ENCODE measurements at regions not wholly inside any gene's neighbourhood (a gene's known extent, or its start where the extent isn't known, plus 50 kb on each side); places are given as distances from the start of the nearest gene placed in this dataset.
A peak's percentile ranks its signal among the peaks of the same experiment; 100 is the strongest.
"Not testable (repeated sequence)": the region's sequence is repeated elsewhere in the genome, so short reads cannot be mapped to it uniquely, and the experiment has no call there.

DNA sequence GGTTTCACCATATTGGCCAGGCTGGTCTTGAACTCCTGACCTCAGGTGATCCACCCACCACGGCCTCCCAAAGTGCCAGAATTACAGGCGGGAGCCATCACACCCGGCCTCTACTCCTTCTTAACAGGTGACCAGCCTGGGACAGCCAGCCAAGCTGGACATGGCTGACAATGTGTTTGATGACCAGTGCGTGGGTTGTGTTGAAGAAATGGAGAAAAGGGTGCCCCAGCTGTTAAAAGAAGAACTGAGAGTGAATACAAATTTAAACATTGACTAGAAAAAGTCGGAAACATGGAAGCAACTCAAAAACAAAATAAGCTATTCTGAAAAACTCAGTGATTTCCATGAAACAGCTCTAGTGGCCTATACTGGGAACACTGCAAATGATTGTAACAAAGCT, 86.5 kb upstream of the CLPB start:
- H3K9me3 Mint-ChIP-seq (ENCODE audit: low read depth), result no peaks in the 10 kb centered on the region
- no peak overlapping the region for H3K4me3 Mint-ChIP-seq (ENCODE audit: unreplicated experiment)
- no peaks in the 10 kb centered on the region for H3K36me3 Mint-ChIP-seq (ENCODE audit: low read depth)
- TF ChIP-seq, protein P1, sequence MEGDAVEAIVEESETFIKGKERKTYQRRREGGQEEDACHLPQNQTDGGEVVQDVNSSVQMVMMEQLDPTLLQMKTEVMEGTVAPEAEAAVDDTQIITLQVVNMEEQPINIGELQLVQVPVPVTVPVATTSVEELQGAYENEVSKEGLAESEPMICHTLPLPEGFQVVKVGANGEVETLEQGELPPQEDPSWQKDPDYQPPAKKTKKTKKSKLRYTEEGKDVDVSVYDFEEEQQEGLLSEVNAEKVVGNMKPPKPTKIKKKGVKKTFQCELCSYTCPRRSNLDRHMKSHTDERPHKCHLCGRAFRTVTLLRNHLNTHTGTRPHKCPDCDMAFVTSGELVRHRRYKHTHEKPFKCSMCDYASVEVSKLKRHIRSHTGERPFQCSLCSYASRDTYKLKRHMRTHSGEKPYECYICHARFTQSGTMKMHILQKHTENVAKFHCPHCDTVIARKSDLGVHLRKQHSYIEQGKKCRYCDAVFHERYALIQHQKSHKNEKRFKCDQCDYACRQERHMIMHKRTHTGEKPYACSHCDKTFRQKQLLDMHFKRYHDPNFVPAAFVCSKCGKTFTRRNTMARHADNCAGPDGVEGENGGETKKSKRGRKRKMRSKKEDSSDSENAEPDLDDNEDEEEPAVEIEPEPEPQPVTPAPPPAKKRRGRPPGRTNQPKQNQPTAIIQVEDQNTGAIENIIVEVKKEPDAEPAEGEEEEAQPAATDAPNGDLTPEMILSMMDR (IDR thresholded peaks at IDR 0.05), result no peak
- peaks cover 35% of the 10 kb centered on the region for H3K27me3 Mint-ChIP-seq (ENCODE audit: low read depth)
- no peaks in the 10 kb centered on the region for H3K4me1 Mint-ChIP-seq (ENCODE audit: low read depth)
- no peak overlapping the region for H3K27ac Mint-ChIP-seq (ENCODE audit: unreplicated experiment)
- no peak for DNase-seq (ENCODE audit: low spot score)

DNA sequence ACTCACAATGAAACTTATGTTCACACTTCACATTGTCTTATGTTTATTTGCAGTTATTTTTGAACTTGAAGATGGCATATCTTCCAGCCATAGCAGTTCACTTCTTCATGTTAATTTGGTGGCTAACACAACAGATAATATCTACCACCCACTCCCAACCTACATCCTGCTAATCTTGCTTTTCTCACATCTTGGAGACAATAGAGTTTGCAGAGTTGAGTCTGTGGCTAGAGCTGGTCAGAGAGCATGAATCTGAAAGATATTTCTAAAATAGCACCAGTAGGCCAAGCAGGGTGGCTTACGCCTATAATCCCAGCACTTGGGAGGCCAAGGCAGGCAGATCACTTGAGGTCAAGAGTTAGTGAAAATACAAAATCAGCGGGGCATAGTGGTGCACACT, 85.6 kb upstream of the CLPB start:
- DNase-seq (ENCODE audit: low spot score); H3K27ac Mint-ChIP-seq (ENCODE audit: unreplicated experiment); H3K9me3 Mint-ChIP-seq (ENCODE audit: low read depth); H3K4me1 Mint-ChIP-seq (ENCODE audit: low read depth); H3K36me3 Mint-ChIP-seq (ENCODE audit: low read depth); H3K4me3 Mint-ChIP-seq (ENCODE audit: unreplicated experiment): not testable (repeated sequence)
- H3K27me3 Mint-ChIP-seq (ENCODE audit: low read depth), result peaks cover 39% of the 10 kb centered on the region

DNA sequence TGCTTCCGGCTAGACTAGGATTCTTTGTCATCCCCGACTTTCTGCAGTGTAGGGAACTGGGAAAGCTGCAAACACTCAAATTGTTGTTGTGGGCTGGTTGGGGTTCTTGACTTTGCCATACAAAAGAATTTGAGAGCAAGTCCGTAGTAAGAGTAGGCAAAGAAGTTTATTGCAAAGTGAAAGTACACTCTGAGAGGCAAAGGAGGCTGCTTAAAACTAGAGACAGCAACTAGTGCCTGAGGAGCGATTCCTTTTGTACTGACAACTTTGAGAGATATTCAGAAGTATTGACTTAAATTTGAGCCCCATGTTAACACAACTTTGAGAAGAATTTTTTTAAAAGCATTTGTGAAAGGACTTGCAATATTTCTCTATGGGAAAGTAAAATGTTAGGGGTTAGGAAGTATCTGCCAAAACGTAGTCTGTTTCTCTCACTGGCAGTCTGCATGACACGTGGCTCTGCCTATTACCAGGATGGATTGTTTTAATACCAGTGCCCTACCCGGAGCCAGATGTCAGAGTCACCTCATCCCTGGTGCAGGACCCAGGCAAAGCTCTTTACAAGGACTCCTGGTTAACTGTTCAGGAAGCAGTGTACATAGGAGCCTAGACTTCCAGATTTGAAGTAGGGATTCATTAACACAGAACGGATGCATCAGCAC, 85.0 kb upstream of the CLPB start:
- no peak for DNase-seq (ENCODE audit: low spot score)
- H3K4me3 Mint-ChIP-seq (ENCODE audit: unreplicated experiment), result peak overlapping the region; percentile 13
- TF ChIP-seq, protein P1 (IDR thresholded peaks at IDR 0.05), result no peak

DNA sequence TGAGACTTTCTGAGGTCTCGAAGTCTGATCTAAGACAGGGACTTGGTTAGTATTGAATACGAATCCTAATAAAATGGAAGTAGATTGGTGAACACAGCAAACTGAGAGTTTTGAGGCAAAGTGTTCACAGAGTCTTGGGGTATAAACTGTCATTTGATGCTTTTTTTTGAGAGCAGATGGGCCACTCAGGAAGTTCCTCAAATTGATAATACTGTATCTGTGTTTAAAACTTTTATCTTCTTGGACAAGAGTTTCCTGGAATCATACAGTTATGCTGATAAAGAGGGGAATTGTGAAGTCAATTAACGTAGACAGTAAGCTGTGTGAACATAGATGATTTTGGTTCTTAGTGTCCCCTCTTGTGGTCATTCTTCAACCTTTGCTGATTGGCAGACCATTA, 80.0 kb upstream of the CLPB start:
- Mint-ChIP-seq H3K9me3 (ENCODE audit: low read depth) (peaks cover 40% of the 10 kb centered on the region), H3K4me3 (ENCODE audit: unreplicated experiment) (no peak overlapping the region), H3K4me1 (ENCODE audit: low read depth) (no peaks in the 10 kb centered on the region), H3K27me3 (ENCODE audit: low read depth) (peaks cover 29% of the 10 kb centered on the region), H3K27ac (ENCODE audit: unreplicated experiment) (no peak overlapping the region), H3K36me3 (ENCODE audit: low read depth) (peaks cover 9% of the 10 kb centered on the region)
- DNase-seq (ENCODE audit: low spot score), result no peak
- TF ChIP-seq, protein P1 (IDR thresholded peaks at IDR 0.05), result no peak

More for the DNA sequence above, 85.0 kb upstream of the CLPB start:
- Mint-ChIP-seq H3K9me3 (ENCODE audit: low read depth) (peaks cover 12% of the 10 kb centered on the region), H3K27me3 (ENCODE audit: low read depth) (peaks cover 40% of the 10 kb centered on the region), H3K27ac (ENCODE audit: unreplicated experiment) (no peak overlapping the region), H3K4me1 (ENCODE audit: low read depth) (no peaks in the 10 kb centered on the region), H3K36me3 (ENCODE audit: low read depth) (peaks cover 3% of the 10 kb centered on the region)

DNA sequence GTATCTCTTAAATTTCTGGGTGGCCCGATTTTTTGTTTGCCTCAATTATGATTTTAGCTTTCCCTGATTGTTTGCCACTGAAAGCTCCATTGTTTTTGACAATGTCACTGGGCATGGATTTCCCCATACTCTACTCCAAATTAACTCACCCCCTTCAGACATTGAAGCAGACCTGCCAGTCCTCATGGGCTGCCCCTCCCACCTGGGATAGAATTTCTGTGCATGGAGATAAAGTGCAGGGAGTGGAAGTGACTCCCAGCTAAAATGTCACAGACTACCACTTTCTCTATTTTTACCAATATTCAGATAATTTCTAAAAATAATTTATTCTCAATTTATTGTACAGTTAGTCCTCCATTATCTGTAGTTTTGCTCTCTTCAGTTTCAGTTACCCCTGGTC, 79.1 kb upstream of the CLPB start:
- TF ChIP-seq, protein P1 (IDR thresholded peaks at IDR 0.05), result no peak
- peaks cover 26% of the 10 kb centered on the region for H3K27me3 Mint-ChIP-seq (ENCODE audit: low read depth)

DNA sequence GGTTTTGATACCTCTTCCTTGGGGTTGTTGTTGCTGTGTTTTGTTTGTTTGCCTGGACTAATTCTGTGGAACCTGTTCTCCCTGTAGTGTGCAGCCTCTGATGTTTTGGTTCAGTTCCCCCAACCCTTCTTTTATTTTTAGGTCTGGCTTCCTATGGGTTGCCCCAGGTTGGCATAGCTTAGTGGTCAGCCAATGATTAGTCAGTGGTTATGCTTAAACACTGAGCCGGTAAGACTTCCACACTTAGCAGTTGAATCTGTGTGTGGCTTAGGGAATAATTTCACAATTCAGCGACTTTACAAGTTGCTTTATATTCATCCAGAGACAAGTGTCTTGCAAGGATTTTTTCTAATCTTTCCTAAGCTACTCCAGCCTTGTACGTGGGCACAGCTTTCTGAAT, 78.6 kb upstream of the CLPB start:
- TF ChIP-seq, protein P1 (IDR thresholded peaks at IDR 0.05), result no peak
- Mint-ChIP-seq H3K36me3 (ENCODE audit: low read depth) (peaks cover 9% of the 10 kb centered on the region), H3K9me3 (ENCODE audit: low read depth) (peaks cover 46% of the 10 kb centered on the region), H3K4me3 (ENCODE audit: unreplicated experiment) (no peak overlapping the region), H3K4me1 (ENCODE audit: low read depth) (no peaks in the 10 kb centered on the region), H3K27ac (ENCODE audit: unreplicated experiment) (no peak overlapping the region), H3K27me3 (ENCODE audit: low read depth) (peaks cover 26% of the 10 kb centered on the region)
- no peak for DNase-seq (ENCODE audit: low spot score)

More for the DNA sequence above, 79.1 kb upstream of the CLPB start:
- Mint-ChIP-seq H3K36me3 (ENCODE audit: low read depth) (peaks cover 9% of the 10 kb centered on the region), H3K4me1 (ENCODE audit: low read depth) (no peaks in the 10 kb centered on the region), H3K27ac (ENCODE audit: unreplicated experiment) (no peak overlapping the region), H3K4me3 (ENCODE audit: unreplicated experiment) (no peak overlapping the region), H3K9me3 (ENCODE audit: low read depth) (peaks cover 44% of the 10 kb centered on the region)
- DNase-seq (ENCODE audit: low spot score), result no peak
